HG02759 (cell line): ENCODE measurements at regions not wholly inside any gene's neighbourhood (a gene's known extent, or its start where the extent isn't known, plus 50 kb on each side); places are given as distances from the start of the nearest gene placed in this dataset.
A peak's percentile ranks its signal among the peaks of the same experiment; 100 is the strongest.
"Not testable (repeated sequence)": the region's sequence is repeated elsewhere in the genome, so short reads cannot be mapped to it uniquely, and the experiment has no call there.

Experiments used
- ATAC-seq: cut with Tn5 transposase; IDR thresholded peaks from one replicate; pipeline ENCODE4 v1.9.1; 2021; ENCODE audit warnings: mild to moderate bottlenecking, moderate library complexity; ENCODE audit not compliant: unreplicated experiment

- ATAC-seq = no peak
Measured at GRCh38 chr4:170464614-170465197, 374.9 kb upstream of the AADAT start.

GRCh38 chr4:170446782-170447181 lies 357.0 kb upstream of the AADAT start:
- ATAC-seq = no peak

GRCh38 chr4:170441146-170441545 lies 351.4 kb upstream of the AADAT start:
- ATAC-seq = not testable (repeated sequence)

- ATAC-seq = no peak
Measured at GRCh38 chr4:170428929-170429328, 339.2 kb upstream of the AADAT start.

- ATAC-seq = no peak
Measured at GRCh38 chr4:170425521-170426143, 335.9 kb upstream of the AADAT start.

GRCh38 chr4:170425040-170425439 lies 335.3 kb upstream of the AADAT start:
- ATAC-seq = no peak

- ATAC-seq = no peak
Measured at GRCh38 chr4:170423137-170423536, 333.4 kb upstream of the AADAT start.

- ATAC-seq = peak; percentile 89
Measured at GRCh38 chr4:170420255-170420693, 330.5 kb upstream of the AADAT start.

- ATAC-seq = no peak
Measured at GRCh38 chr4:170414961-170415360, 325.2 kb upstream of the AADAT start.

- no peak for ATAC-seq
Measured at GRCh38 chr4:170414360-170414759, 324.6 kb upstream of the AADAT start.

GRCh38 chr4:170413951-170414350 lies 324.2 kb upstream of the AADAT start:
- no peak for ATAC-seq

GRCh38 chr4:170400361-170400760 lies 310.6 kb upstream of the AADAT start:
- ATAC-seq = peak; percentile 45

- no peak for ATAC-seq
Measured at GRCh38 chr4:170399581-170400293, 310.0 kb upstream of the AADAT start.

GRCh38 chr4:170398218-170398617 lies 308.5 kb upstream of the AADAT start:
- ATAC-seq = no peak

- no peak for ATAC-seq
Measured at GRCh38 chr4:170395773-170396172, 306.0 kb upstream of the AADAT start.

- ATAC-seq = peak; percentile 61
Measured at GRCh38 chr4:170391066-170391740, 301.4 kb upstream of the AADAT start.

GRCh38 chr4:170389411-170389810 lies 299.7 kb upstream of the AADAT start:
- no peak for ATAC-seq

- no peak for ATAC-seq
Measured at GRCh38 chr4:170388255-170388654, 298.5 kb upstream of the AADAT start.

GRCh38 chr4:170386971-170387370 lies 297.2 kb upstream of the AADAT start:
- no peak for ATAC-seq

GRCh38 chr4:170386511-170386910 lies 296.8 kb upstream of the AADAT start:
- ATAC-seq = no peak

GRCh38 chr4:170374770-170375169 lies 285.0 kb upstream of the AADAT start:
- peak; percentile 99 for ATAC-seq

- ATAC-seq = no peak
Measured at GRCh38 chr4:170348945-170349344, 259.2 kb upstream of the AADAT start.
